Epithelial cell of proximal tubule (primary cell): ENCODE measurements at regions not wholly inside any gene's neighbourhood (a gene's known extent, or its start where the extent isn't known, plus 50 kb on each side); places are given as distances from the start of the nearest gene placed in this dataset.

Experiments used
- DNase-seq: peaks from one replicate; pipeline ENCODE4 v3.0.0-alpha.2; 2011; ENCODE audit warnings: low read depth
- H3K4me3 ChIP-seq: 2 replicates; pipeline ENCODE4 v1.5.1; 2011; ENCODE audit warnings: low read depth, mild to moderate bottlenecking, low read length
- CTCF ChIP-seq: conservative IDR thresholded peaks from 2 replicates; pipeline ENCODE4 v1.5.1; 2012; ENCODE audit warnings: low read depth, mild to moderate bottlenecking, low read length

- H3K4me3 ChIP-seq, result no peak overlapping the region
- no peak for TF ChIP-seq CTCF
These were observed 118.7 kb upstream of the MDM1 start for GRCh38 chr12:68450947-68451260.

GRCh38 chr12:68451261-68452077 lies 119.3 kb upstream of the MDM1 start:
- DNase-seq, result no peak
- H3K4me3 ChIP-seq, result no peak overlapping the region
- TF ChIP-seq CTCF, result no peak

More at GRCh38 chr12:68450947-68451260, 118.7 kb upstream of the MDM1 start:
- DNase-seq, result no peak

- DNase-seq, result no peak
- H3K4me3 ChIP-seq, result no peak overlapping the region
- TF ChIP-seq CTCF, result no peak
These were observed 120.0 kb upstream of the MDM1 start for GRCh38 chr12:68452078-68452715.

GRCh38 chr12:68453278-68453677 lies 121.1 kb upstream of the MDM1 start:
- no peak for TF ChIP-seq CTCF
- H3K4me3 ChIP-seq, result no peak overlapping the region
- DNase-seq, result no peak

- DNase-seq, result no peak
- no peak overlapping the region for H3K4me3 ChIP-seq
- no peak for TF ChIP-seq CTCF
These were observed 121.7 kb upstream of the MDM1 start for GRCh38 chr12:68453876-68454275.

GRCh38 chr12:68454892-68455291 lies 122.7 kb upstream of the MDM1 start:
- no peak overlapping the region for H3K4me3 ChIP-seq
- DNase-seq, result no peak
- no peak for TF ChIP-seq CTCF
